Right renal cortex interstitium (tissue), 3 donors: ENCODE measurements at regions not wholly inside any gene's neighbourhood (a gene's known extent, or its start where the extent isn't known, plus 50 kb on each side); places are given as distances from the start of the nearest gene placed in this dataset.
"Not testable (repeated sequence)": the region's sequence is repeated elsewhere in the genome, so short reads cannot be mapped to it uniquely, and the experiment has no call there.

ENCODE experiments used
- DNase-seq, 3 donors: peaks; one replicate each; pipeline ENCODE4 v3.0.0-alpha.2; 2013; ENCODE audit warnings: low read depth in 3 of 3, low spot score in 2 of 3

- no peak for DNase-seq
Observed at GRCh38 chr6:120274547-120274946, 925.0 kb upstream of the MAN1A1 start.

GRCh38 chr6:120273411-120273810, 923.9 kb upstream of the MAN1A1 start:
- no peak for DNase-seq

- DNase-seq: no peak
Observed at GRCh38 chr6:120272038-120272437, 922.5 kb upstream of the MAN1A1 start.

- not testable (repeated sequence) for DNase-seq
Observed at GRCh38 chr6:120268256-120268655, 918.7 kb upstream of the MAN1A1 start.

- DNase-seq: no peak
Observed at GRCh38 chr6:120262354-120262753, 912.8 kb upstream of the MAN1A1 start.

DNA sequence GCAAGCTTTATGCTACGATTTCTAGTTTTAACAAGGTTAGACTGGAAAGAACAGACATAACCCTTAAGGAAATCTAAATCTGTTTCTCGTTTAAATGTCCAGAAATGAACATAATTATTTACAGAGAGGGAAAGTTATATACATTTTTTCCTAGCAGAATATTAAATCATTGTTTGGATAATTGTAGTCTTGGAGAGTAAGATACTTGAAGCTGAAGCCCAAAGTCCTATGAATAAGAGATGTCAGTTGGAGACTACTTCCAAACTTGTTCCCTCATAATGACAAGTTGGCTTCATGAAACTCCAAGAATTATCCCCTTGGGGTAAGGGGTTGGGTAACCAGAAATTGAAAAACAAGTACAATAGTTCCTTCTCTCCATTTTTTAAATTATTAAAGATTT, 911.1 kb upstream of the MAN1A1 start:
- DNase-seq: no peak

- no peak for DNase-seq
Observed at GRCh38 chr6:120254651-120255050, 905.1 kb upstream of the MAN1A1 start.

DNA sequence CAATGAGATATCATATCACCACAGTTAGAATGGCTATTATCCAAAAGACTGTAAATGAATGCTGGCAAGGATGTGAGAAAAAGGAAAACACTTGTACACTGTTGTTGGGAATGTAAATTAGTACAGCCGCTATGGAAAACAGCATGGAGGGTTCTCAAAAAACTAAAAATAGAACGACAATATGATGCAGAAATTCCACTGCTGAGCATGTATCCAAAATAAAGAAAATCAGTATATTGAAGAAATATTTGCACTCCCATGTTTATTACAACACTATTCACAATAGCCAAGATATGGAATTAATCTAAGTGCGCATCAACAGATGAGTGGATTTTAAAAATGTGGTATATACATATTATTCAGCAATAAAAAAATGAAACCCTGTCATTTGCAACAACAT, 898.9 kb upstream of the MAN1A1 start:
- DNase-seq: no peak

GRCh38 chr6:120237221-120237620, 887.7 kb upstream of the MAN1A1 start:
- DNase-seq: no peak

- no peak for DNase-seq
Observed at GRCh38 chr6:120230008-120230407, 880.4 kb upstream of the MAN1A1 start.

DNA sequence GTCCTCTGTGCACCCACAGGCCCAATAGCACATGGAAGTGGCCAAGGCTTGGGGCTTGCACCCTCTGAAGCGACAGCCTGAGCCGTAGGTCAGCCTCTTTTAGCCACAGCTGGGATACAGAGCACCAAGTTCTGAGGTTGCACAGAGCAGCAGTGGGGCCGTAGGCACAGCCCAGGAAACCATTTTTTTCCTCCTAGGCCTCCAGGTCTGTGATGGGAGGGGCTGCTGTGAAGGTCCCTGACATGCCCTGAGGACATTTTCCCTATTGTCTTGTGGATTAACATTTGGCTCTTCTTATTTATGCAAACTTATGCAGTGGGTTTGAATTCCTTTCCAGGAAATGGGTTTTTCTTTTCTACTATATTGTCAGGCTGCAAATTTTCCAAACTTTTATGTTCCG, 878.7 kb upstream of the MAN1A1 start:
- no peak for DNase-seq

DNA sequence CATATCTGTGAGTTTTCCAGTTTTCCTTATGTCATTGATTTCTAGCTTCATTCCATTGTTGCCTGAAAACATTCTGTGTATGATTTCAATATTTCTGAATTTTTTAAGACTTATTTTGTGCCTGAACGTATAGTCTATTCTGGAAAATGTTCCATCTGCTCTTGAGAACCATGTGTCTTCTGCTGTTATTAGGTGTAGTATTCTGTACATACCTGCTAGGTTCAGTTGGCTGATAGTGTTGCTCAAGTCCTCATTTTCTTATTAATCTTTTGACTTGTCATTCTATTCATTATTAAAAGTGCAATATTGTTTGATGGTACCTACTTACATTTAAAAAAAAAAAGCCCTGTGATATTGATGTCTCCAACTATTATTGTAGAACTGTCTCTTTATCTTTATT, 869.8 kb upstream of the MAN1A1 start:
- no peak for DNase-seq

GRCh38 chr6:120214088-120214499, 864.5 kb upstream of the MAN1A1 start:
- DNase-seq: no peak

DNA sequence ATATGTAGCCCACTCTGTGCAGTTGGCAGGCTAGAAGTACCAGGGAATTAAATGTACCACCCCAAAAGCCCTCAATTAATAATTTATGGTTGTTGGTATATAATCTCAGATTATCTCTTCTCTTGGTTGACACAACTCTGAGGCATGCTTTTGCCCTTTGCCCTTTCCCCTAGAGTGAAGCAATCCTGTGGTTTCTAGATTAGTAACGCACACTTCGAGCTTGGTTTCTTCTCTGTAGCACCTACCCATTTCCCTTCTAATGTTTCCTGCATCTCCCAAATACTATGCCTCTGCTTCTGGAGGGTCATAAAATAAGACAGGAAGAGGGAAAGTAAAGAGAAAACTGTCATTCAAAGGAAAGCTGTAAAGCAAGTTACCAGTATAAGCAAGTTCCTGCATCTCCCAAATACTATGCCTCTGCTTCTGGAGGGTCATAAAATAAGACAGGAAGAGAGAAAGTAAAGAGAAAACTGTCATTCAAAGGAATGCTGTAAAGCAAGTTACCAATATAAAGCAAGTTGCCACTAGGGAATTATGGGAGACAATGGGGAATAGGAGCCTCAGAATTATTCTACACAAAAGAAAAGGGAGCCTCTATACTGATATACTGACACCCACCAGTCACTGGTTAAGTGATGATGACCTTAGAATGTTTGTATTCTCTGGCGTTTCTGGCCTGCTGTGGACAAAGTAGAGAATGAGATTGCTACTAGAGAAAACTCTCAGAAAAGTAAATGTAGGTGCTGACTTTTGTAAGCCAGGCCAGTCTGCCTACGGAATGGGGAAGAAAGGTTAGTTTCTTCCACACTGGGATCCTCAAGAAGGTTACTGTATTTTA, 862.6 kb upstream of the MAN1A1 start:
- DNase-seq: no peak

DNA sequence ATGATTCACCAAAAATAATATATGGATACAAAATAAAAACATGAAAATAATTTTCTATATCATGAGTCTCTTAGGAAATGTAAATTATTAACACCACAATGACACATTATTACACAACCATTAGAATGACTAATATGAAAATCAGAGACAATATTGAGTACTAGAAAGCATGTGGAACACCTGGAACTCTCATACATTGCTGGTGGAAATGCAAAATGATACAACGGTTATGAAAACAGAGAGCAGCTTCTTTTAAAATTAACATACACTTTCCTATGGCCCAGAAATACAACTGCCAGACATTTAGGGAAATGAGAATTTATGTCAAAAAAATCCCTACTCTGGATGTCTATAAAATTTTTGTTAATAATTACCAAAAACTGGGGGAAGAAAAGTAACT, 853.3 kb upstream of the MAN1A1 start:
- DNase-seq: no peak

DNA sequence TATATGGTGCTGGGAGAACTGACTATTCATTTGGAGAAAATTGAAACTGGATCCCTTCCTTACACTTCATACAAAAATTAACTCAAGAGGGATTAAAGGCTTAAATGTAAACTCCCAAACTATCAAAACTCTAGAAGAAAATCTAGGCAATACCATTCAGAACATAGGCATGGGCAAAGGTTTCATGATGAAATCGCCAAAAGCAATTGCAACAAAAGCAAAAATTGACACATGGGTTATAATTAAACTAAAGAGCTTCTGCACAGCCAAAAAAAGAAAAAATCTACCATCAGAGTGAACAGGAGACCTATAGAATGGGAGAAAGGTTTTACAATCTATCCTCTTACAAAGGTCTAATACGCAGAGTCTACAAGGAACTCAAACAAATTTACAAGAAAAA, 851.3 kb upstream of the MAN1A1 start:
- no peak for DNase-seq

- no peak for DNase-seq
Observed at GRCh38 chr6:120198033-120198432, 848.5 kb upstream of the MAN1A1 start.

DNA sequence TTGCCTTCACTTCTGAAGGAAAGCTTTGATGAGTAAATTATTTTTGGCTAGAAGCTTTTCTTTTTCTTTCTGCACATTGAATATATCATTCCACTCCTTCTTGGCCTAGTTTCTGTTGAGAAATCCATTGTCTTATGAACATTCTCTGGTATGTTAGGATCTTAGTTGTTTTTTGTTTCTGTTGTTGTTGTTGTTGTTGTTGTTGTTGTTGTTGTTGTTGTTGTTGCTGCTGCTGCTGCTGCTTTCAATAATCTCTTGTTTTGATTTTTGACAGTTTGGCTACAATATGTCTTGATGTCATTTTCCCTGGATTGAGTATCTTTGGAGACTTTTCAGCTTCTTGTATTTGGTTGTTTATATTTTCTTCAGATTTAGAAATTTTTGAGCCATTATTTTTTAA, 836.5 kb upstream of the MAN1A1 start:
- no peak for DNase-seq

- no peak for DNase-seq
Observed at GRCh38 chr6:120173250-120173649, 823.7 kb upstream of the MAN1A1 start.

DNA sequence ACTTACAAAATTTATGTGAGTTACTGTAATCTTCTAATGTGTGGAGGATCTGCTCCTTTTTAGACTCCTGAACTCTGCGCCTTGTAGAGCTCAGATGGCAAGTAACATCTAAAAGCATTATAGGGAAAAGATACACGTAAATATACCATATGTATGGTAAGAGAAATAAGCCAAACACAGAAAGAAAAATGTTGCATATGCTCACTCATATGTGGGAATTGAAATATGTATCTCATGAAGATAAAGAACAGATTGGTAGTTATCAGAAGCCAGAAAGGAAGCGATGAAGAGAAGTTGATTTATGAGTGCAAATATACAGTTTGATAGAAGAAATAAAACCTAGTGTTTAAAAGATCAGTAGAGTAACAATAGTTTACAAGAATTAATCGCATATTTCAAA, 815.0 kb upstream of the MAN1A1 start:
- no peak for DNase-seq

DNA sequence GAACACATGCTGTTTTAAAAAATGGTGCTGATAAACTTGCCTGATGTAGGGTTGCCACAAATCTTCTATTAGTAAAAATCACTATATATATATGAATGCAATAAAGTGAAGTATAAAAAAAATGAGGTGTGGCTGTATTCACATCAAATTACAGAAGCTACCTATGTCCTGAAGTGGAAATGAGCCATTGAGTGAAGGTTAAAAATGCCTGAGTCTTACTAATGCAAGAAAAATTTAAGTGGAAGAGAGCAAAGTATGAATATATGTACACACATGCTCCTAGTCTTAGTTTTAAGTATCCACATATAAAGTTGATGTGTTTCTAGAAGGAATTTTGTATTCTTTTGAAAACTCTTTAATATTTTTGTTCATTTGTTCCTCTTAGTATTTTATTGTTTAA, 808.3 kb upstream of the MAN1A1 start:
- no peak for DNase-seq

DNA sequence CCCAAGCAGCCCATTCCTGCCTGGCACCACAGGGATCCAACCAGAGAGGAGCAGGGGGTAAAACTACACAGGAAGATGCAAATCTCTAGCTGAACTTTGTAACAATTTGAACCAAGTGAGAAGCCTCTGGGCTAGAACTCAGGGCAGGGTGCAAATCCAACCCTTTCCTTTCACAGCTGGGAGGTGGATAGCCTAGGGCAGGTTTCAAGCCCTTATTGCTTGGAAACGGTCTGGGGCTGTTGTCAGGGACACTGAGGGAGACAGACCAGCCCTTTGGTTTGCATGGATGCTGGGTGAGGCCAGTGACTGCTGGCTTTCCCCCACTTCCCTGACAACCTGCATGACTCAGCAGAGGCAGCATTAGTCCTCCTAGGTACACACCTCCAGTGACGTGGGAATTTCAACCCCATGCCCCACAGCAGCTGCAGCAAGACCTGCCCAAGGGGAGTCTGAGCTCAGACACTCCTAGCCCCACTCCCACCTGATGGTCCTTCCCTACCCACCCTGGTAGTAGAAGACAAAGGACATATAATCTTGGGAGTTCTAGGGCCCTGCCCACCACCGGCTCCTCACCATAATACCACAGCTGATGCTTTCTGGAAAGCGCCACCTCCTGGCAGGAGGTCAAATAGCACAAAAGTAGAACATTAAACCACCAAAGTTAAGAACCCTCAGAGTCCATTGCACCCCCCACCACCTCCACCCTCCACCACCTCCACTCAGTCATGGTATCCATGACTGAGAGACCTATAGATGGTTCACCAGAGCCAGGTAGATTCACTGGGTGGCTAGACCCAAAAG, 797.7 kb upstream of the MAN1A1 start:
- DNase-seq: no peak
